Prostate gland (tissue), 2 donors: ENCODE measurements at regions not wholly inside any gene's neighbourhood (a gene's known extent, or its start where the extent isn't known, plus 50 kb on each side); places are given as distances from the start of the nearest gene placed in this dataset.

Source experiments
- CTCF ChIP-seq, 4 experiments: fragments of 200-600 bp in 2 of 4; fragments of 450-650 bp in 2 of 4; sonication (generic) in 2 of 4; IDR thresholded peaks; 1 replicate in 3 of 4; 2 replicates in 1 of 4; pipeline ENCODE4 v1.5.1; 2016 to 2019; ENCODE audit warnings: antibody characterized with exemption in 4 of 4, mild to moderate bottlenecking in 2 of 4, moderate library complexity in 2 of 4
- POLR2A ChIP-seq: fragments of 450-650 bp; IDR thresholded peaks from one replicate; pipeline ENCODE4 v1.6.1; 2016; ENCODE audit warnings: antibody characterized with exemption, mild to moderate bottlenecking
- POLR2AphosphoS5 ChIP-seq: sonication (generic); formaldehyde crosslinking; IDR thresholded peaks from one replicate; pipeline ENCODE4 v1.6.1; 2017; ENCODE audit warnings: antibody characterized with exemption

DNA sequence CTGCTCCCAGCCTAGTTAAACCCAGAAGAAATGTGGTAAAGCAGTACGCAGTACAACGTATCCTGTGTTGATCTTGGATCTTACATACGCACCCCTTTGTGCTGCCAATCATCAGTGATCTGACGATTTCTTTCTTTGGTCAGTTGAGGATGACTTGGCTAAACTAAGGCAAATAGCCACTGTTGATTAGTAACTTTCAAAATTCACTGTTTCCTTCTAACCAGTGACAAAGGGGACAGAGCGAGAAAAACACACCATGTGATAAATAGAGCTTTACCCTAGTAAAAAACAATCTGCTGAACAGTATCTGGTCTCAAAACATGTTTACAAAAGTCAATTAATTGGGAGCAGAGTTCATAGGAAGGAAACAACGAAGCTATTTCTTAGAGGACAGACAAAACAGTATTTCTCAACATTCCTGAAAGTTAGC is 123.2 kb upstream of the RAB18 start:
- TF ChIP-seq CTCF (IDR thresholded peaks at IDR 0.05) (no peak), POLR2A (no peak), POLR2AphosphoS5 (no peak)
